K562 (cell line): ENCODE measurements at regions not wholly inside any gene's neighbourhood (a gene's known extent, or its start where the extent isn't known, plus 50 kb on each side); places are given as distances from the start of the nearest gene placed in this dataset.

Source experiments
- ATF7 ChIP-seq: fragments of 450-650 bp; IDR thresholded peaks from 2 replicates; pipeline ENCODE4 v1.7.1; 2014; ENCODE audit warnings: mild to moderate bottlenecking, moderate library complexity
- EZH2 ChIP-seq: IDR thresholded peaks from 2 replicates; pipeline ENCODE4 v1.6.1; 2012; ENCODE audit warnings: low read depth, mild to moderate bottlenecking, inconsistent platforms, low read length, borderline replicate concordance
- GABPB2 ChIP-seq: fragments of 250-450 bp; sonication (Bioruptor Pico); conservative IDR thresholded peaks from 2 replicates; pipeline ENCODE4 v1.5.1; 2021; ENCODE audit warnings: mild to moderate bottlenecking
- HNRNPK ChIP-seq: fragments of 200-400 bp; formaldehyde crosslinking; IDR thresholded peaks from one replicate; pipeline ENCODE4 v1.6.1; 2018; ENCODE audit warnings: mild to moderate bottlenecking, low read depth, low read length; ENCODE audit not compliant: poor library complexity, severe bottlenecking
- IFI16 ChIP-seq: fragments of 250-450 bp; sonication (Bioruptor Pico); IDR thresholded peaks from 2 replicates; pipeline ENCODE4 v2.1.2; 2022; ENCODE audit warnings: mild to moderate bottlenecking, inconsistent platforms
- MCM3 ChIP-seq: fragments of 450-650 bp; IDR thresholded peaks from 2 replicates; pipeline ENCODE4 v1.6.1; 2016
- MYC ChIP-seq, 2 experiments: fragments of 250-450 bp in 1 of 2; sonication (Bioruptor Pico) in 1 of 2; IDR thresholded peaks; 2 replicates each; pipeline versions ENCODE4 v1.5.1 to v1.6.1; 2012 to 2021; ENCODE audit warnings: low read depth in 2 of 2, borderline replicate concordance in 1 of 2, improper control_type of control experiment in 1 of 2, low read length in 1 of 2, mild to moderate bottlenecking in 1 of 2, moderate library complexity in 1 of 2
- POU5F1 ChIP-seq: fragments of 150-350 bp; IDR thresholded peaks from 2 replicates; pipeline ENCODE4 v1.6.1; 2014; ENCODE audit warnings: borderline replicate concordance, low read length, low read depth, mild to moderate bottlenecking; ENCODE audit not compliant: partially characterized antibody
- SIN3A ChIP-seq, 2 experiments: fragments of 150-350 bp in 1 of 2; IDR thresholded peaks; 2 replicates each; pipeline ENCODE4 v1.6.1; 2011 to 2016; ENCODE audit warnings: borderline replicate concordance in 2 of 2, low read depth in 2 of 2, low read length in 2 of 2, mild to moderate bottlenecking in 2 of 2, moderate library complexity in 2 of 2; ENCODE audit not compliant: control insufficient read depth in 1 of 2
- YY1 ChIP-seq, 3 experiments: IDR thresholded peaks; 2 replicates each; pipeline ENCODE4 v1.6.1; 2011; ENCODE audit warnings: low read length in 2 of 3, mild to moderate bottlenecking in 2 of 3, moderate library complexity in 2 of 3, borderline replicate concordance in 1 of 3, control low read depth in 1 of 3, low read depth in 1 of 3; ENCODE audit not compliant: insufficient read depth in 3 of 3, insufficient replicate concordance in 2 of 3, control insufficient read depth in 1 of 3, insufficient read length in 1 of 3; ENCODE audit errors: extremely low read depth in 1 of 3
- ZNF561 ChIP-seq: fragments of 450-650 bp; formaldehyde crosslinking; conservative IDR thresholded peaks from 2 replicates; pipeline ENCODE4 v1.4.0; 2020; ENCODE audit warnings: mild to moderate bottlenecking, moderate library complexity
- TF ChIP-seq, protein P1 (sequence below), 3 experiments: IDR thresholded peaks in 2 of 3; conservative IDR thresholded peaks in 1 of 3; 2 replicates each; pipeline ENCODE4 v1.5.1; 2011 to 2012; ENCODE audit warnings: low read length in 3 of 3, mild to moderate bottlenecking in 3 of 3, control low read depth in 2 of 3, improper control_type of control experiment in 1 of 3, inconsistent platforms in 1 of 3, low read depth in 1 of 3, mixed read lengths in 1 of 3, moderate library complexity in 1 of 3; ENCODE audit not compliant: insufficient read depth in 2 of 3
- TF ChIP-seq, protein P2 (sequence below): fragments of 250-450 bp; sonication (Bioruptor Pico); IDR thresholded peaks from 2 replicates; pipeline ENCODE4 v1.8.0; 2021; ENCODE audit warnings: moderate library complexity, mild to moderate bottlenecking, inconsistent platforms

DNA sequence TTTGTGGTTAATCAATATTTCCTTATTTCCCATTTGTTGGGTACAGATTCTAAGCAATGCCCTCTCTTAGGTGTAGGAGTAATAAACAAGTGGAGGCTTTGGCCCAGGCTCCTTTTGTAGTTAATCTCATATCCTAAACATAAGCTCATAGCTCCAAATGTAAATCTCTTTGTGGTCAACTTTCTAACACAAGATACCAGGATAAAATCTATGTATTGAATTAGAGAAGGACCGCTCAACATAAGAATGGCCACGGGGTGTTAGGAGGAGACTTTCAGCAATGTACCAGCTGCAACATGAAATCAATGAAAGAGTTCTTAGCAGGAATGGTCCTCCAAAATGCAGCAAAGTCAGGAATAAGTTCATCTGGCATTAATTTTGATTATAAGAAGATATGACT, 334.5 kb upstream of the ITGA1 start:
- TF ChIP-seq HNRNPK (no peak), EZH2 (no peak), ATF7 (no peak), POU5F1 (no peak), YY1 (IDR thresholded peaks at IDR 0.05; ENCODE audit: borderline replicate concordance in 1 of 3, control insufficient read depth in 1 of 3, extremely low read depth in 1 of 3, insufficient read depth in 3 of 3, insufficient read length in 1 of 3, insufficient replicate concordance in 2 of 3, low read depth in 1 of 3, low read length in 2 of 3) (no peak), GABPB2 (CRISPR knock-in tag) (no peak), ZNF561 (no peak), SIN3A (IDR thresholded peaks at IDR 0.05; ENCODE audit: borderline replicate concordance in 2 of 2, control insufficient read depth in 1 of 2, low read depth in 2 of 2, low read length in 2 of 2) (no peak), MYC (IDR thresholded peaks at IDR 0.05; ENCODE audit: low read depth, low read length) (no peak), MYC (CRISPR knock-in tag; IDR thresholded peaks at IDR 0.05; ENCODE audit: borderline replicate concordance, low read depth) (no peak), IFI16 (CRISPR knock-in tag) (no peak), MCM3 (no peak)
- TF ChIP-seq, protein P1, sequence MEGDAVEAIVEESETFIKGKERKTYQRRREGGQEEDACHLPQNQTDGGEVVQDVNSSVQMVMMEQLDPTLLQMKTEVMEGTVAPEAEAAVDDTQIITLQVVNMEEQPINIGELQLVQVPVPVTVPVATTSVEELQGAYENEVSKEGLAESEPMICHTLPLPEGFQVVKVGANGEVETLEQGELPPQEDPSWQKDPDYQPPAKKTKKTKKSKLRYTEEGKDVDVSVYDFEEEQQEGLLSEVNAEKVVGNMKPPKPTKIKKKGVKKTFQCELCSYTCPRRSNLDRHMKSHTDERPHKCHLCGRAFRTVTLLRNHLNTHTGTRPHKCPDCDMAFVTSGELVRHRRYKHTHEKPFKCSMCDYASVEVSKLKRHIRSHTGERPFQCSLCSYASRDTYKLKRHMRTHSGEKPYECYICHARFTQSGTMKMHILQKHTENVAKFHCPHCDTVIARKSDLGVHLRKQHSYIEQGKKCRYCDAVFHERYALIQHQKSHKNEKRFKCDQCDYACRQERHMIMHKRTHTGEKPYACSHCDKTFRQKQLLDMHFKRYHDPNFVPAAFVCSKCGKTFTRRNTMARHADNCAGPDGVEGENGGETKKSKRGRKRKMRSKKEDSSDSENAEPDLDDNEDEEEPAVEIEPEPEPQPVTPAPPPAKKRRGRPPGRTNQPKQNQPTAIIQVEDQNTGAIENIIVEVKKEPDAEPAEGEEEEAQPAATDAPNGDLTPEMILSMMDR (IDR thresholded peaks at IDR 0.05 in 2 of 3, conservative IDR thresholded peaks at IDR 0.05 in 1 of 3; ENCODE audit: insufficient read depth in 2 of 3, low read depth in 1 of 3, low read length in 3 of 3) = no peak
- TF ChIP-seq, protein P2, sequence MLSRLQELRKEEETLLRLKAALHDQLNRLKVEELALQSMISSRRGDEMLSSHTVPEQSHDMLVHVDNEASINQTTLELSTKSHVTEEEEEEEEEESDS (CRISPR knock-in tag) = no peak
